ENCODE measurements at regions not wholly inside any gene's neighbourhood (a gene's known extent, or its start where the extent isn't known, plus 50 kb on each side); places are given as distances from the start of the nearest gene placed in this dataset.
"Not testable (repeated sequence)": the region's sequence is repeated elsewhere in the genome, so short reads cannot be mapped to it uniquely, and the experiment has no call there.

GRCh38 chr21:19065164-19065563 lies 661.6 kb upstream of the TMPRSS15 start:
- DNase-seq (ENCODE audit: low spot score): no peak

- no peak for DNase-seq (ENCODE audit: low spot score)
Measured at GRCh38 chr21:19076031-19076430, 672.4 kb upstream of the TMPRSS15 start.

GRCh38 chr21:19109694-19110093 lies 706.1 kb upstream of the TMPRSS15 start:
- DNase-seq (ENCODE audit: low spot score): no peak

GRCh38 chr21:19119259-19119658 lies 715.7 kb upstream of the TMPRSS15 start:
- DNase-seq (ENCODE audit: low spot score): not testable (repeated sequence)

GRCh38 chr21:19120591-19120990 lies 717.0 kb upstream of the TMPRSS15 start:
- DNase-seq (ENCODE audit: low spot score): no peak

- DNase-seq (ENCODE audit: low spot score): no peak
Measured at GRCh38 chr21:19122356-19122755, 718.8 kb upstream of the TMPRSS15 start.

GRCh38 chr21:19123053-19123452 lies 719.5 kb upstream of the TMPRSS15 start:
- no peak for DNase-seq (ENCODE audit: low spot score)

- DNase-seq (ENCODE audit: low spot score): no peak
Measured at GRCh38 chr21:19123525-19123924, 719.9 kb upstream of the TMPRSS15 start.

GRCh38 chr21:19124691-19125090 lies 721.1 kb upstream of the TMPRSS15 start:
- no peak for DNase-seq (ENCODE audit: low spot score)

GRCh38 chr21:19130379-19131028 lies 726.9 kb upstream of the TMPRSS15 start:
- no peak for DNase-seq (ENCODE audit: low spot score)

GRCh38 chr21:19141511-19141910 lies 737.9 kb upstream of the TMPRSS15 start:
- DNase-seq (ENCODE audit: low spot score): no peak

- no peak for DNase-seq (ENCODE audit: low spot score)
Measured at GRCh38 chr21:19145682-19146293, 742.2 kb upstream of the TMPRSS15 start.

GRCh38 chr21:19148056-19148455 lies 744.5 kb upstream of the TMPRSS15 start:
- no peak for DNase-seq (ENCODE audit: low spot score)

- no peak for DNase-seq (ENCODE audit: low spot score)
Measured at GRCh38 chr21:19171585-19171984, 768.0 kb upstream of the TMPRSS15 start.

- DNase-seq (ENCODE audit: low spot score): no peak
Measured at GRCh38 chr21:19181604-19182140, 778.1 kb upstream of the TMPRSS15 start.

- DNase-seq (ENCODE audit: low spot score): no peak
Measured at GRCh38 chr21:19197950-19198349, 794.4 kb upstream of the TMPRSS15 start.

- no peak for DNase-seq (ENCODE audit: low spot score)
Measured at GRCh38 chr21:19198801-19199200, 795.2 kb upstream of the TMPRSS15 start.

GRCh38 chr21:19218163-19218562 lies 814.6 kb upstream of the TMPRSS15 start:
- DNase-seq (ENCODE audit: low spot score): no peak

GRCh38 chr21:19224090-19224489 lies 820.5 kb upstream of the TMPRSS15 start:
- DNase-seq (ENCODE audit: low spot score): no peak

GRCh38 chr21:19228226-19228625 lies 824.6 kb upstream of the TMPRSS15 start:
- no peak for DNase-seq (ENCODE audit: low spot score)

- not testable (repeated sequence) for DNase-seq (ENCODE audit: low spot score)
Measured at GRCh38 chr21:19233841-19234240, 830.3 kb upstream of the TMPRSS15 start.

- no peak for DNase-seq (ENCODE audit: low spot score)
Measured at GRCh38 chr21:19236209-19236608, 832.6 kb upstream of the TMPRSS15 start.

GRCh38 chr21:19237608-19238007 lies 834.0 kb upstream of the TMPRSS15 start:
- no peak for DNase-seq (ENCODE audit: low spot score)

- no peak for DNase-seq (ENCODE audit: low spot score)
Measured at GRCh38 chr21:19239696-19240095, 836.1 kb upstream of the TMPRSS15 start.
